C4-2B (cell line): ENCODE measurements at regions not wholly inside any gene's neighbourhood (a gene's known extent, or its start where the extent isn't known, plus 50 kb on each side); places are given as distances from the start of the nearest gene placed in this dataset.

ENCODE experiments used
- ZFX ChIP-seq: fragments of 450-650 bp; IDR thresholded peaks from 2 replicates; pipeline ENCODE4 v1.6.1; 2017
- TF ChIP-seq, protein P1 (sequence below): fragments of 450-650 bp; conservative IDR thresholded peaks from 2 replicates; pipeline ENCODE4 v1.5.1; 2017; ENCODE audit warnings: mild to moderate bottlenecking

GRCh38 chr11:112780351-112781087 lies 180.7 kb upstream of the NCAM1 start:
- TF ChIP-seq, protein P1, sequence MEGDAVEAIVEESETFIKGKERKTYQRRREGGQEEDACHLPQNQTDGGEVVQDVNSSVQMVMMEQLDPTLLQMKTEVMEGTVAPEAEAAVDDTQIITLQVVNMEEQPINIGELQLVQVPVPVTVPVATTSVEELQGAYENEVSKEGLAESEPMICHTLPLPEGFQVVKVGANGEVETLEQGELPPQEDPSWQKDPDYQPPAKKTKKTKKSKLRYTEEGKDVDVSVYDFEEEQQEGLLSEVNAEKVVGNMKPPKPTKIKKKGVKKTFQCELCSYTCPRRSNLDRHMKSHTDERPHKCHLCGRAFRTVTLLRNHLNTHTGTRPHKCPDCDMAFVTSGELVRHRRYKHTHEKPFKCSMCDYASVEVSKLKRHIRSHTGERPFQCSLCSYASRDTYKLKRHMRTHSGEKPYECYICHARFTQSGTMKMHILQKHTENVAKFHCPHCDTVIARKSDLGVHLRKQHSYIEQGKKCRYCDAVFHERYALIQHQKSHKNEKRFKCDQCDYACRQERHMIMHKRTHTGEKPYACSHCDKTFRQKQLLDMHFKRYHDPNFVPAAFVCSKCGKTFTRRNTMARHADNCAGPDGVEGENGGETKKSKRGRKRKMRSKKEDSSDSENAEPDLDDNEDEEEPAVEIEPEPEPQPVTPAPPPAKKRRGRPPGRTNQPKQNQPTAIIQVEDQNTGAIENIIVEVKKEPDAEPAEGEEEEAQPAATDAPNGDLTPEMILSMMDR = no peak
- TF ChIP-seq ZFX = no peak
